NCI-H1417 treated with DMSO at 0.1 percent for 48 hours (cell line): ENCODE measurements at regions not wholly inside any gene's neighbourhood (a gene's known extent, or its start where the extent isn't known, plus 50 kb on each side); places are given as distances from the start of the nearest gene placed in this dataset.
"Not testable (repeated sequence)": the region's sequence is repeated elsewhere in the genome, so short reads cannot be mapped to it uniquely, and the experiment has no call there.

Experiments used
- DNase-seq: peaks from one replicate; lab custom pipeline; 2025; lab: John Stamatoyannopoulos, UW

DNA sequence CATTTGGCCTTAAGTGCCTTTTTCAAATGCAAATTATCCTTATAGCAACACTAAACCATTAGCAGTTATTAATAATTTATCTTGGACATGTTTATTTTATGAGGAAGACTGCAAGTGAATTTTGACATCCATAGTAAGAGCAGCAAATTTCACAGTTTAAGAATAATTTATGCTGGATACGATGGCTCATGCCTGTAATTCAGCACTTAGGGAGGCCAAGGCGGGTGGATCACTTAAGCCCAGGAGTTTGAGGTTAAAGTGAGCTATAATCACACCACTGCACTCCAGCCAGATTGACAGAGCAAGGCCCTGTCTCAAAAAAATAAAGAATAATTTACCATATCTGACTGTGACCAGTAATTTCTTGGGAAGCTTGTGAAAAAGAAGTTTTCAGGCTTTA, 286.2 kb downstream of the TMX3 start:
- no peak for DNase-seq

DNA sequence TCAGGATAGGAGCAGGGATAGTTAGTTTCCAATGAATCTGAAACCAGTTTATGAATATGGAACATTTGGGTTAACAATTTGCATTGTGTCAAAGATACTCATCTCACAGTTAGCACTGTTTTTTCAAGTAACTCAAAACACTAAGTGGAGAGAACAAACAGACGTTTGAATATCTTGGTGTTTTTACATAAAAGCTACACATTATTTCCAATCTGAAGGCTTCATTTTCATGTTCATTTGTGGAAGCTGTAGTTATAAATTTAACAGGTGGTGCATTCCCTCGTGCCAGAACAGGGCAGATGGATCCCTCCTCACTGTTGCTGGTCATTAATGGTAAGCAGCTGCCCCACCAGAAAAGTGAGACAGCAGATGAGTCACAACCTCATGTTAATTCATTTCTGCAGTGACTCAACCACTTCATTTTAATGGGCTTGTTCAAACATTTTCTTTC, 286.9 kb downstream of the TMX3 start:
- DNase-seq = no peak

GRCh38 chr18:68426731-68427315, 288.1 kb downstream of the TMX3 start:
- DNase-seq = no peak

GRCh38 chr18:68418881-68419280, 296.0 kb downstream of the TMX3 start:
- DNase-seq = no peak

DNA sequence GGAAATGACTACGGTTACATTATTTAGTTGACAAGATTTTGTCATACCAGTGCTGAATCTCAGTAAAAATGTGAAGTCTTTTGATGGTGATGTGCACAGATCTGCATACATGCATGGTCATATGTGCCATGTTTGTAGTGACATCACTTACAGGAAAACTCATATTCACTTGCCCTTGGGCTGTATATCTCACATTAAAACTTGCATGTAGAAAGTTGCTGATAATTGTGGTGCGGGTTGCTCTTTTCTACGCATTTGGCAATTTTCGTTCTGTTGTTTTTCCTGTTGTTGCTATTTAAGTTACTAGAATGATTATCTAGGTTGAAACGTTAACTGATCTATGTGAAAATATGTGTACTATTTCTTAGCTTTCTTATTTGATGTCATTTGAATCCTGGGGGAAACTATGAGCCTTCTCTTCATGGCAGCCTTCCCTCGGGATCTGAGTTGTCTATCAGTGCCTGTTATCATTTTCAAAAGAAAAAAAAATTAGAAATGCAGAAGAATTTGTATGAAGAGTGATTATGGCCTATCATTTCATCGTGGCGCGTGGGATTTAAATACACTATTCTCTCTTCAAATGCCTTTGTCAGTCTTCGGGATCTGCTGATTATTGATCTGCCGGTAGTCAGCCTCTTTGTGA, 296.6 kb downstream of the TMX3 start:
- DNase-seq = no peak

DNA sequence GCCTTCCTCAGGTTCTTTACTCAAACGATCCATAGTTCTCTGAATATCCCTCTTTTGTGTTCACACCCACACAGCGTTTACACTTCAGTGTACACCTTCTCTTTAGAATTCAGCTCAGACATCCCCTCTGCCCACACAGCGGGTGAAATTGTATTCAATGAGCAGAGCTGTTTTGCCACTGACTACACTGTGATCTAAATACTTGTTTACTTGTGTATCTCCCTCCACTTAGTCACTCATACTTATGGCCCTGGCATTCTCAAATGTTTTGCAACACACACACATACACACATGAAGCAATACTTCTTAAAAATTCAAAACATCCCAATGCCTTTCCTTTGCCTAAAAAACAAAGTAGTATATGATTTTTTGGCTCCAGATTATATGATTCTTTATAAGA, 297.1 kb downstream of the TMX3 start:
- DNase-seq = no peak

- peak; percentile 20 for DNase-seq
Measured at GRCh38 chr18:68417166-68417799, 297.6 kb downstream of the TMX3 start.

GRCh38 chr18:68414407-68414806, 300.5 kb downstream of the TMX3 start:
- no peak for DNase-seq

DNA sequence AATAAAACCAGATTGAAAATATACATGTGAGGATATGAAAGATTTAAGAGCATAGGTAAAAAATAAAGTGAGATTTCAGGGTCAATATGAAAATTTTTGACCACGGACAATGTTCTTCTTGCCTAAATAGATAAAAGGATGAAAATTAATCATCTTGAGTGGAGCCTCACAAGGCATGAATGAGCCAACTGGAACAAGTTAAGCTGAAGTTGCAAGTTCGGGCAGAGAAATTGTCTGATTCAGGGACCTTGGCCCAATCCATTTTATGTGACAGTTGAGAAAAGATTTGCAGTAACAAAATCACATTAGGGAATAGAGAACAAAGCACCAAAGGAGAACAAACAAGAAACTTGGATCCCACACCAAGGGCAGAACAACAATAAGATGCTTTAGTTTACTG, 305.3 kb downstream of the TMX3 start:
- no peak for DNase-seq

DNA sequence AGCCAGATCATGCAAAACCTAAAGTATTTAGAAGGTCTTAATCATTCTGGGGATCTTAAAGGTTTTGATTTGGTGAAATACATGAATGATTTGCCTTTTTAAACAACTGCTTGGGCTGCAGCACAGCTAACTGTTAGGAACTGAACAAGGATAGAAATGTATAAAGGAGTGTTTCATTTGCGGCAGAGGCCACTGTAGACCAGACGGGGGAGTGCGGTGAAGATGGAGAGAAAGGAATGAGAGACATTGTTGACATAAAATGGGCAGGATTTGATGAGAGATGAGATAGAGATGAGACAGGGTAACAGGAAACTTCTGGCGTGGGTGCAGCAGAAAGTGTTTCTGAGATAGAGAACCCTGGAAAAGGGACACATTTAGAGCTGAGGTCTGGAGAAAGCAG, 308.1 kb downstream of the TMX3 start:
- DNase-seq = no peak

DNA sequence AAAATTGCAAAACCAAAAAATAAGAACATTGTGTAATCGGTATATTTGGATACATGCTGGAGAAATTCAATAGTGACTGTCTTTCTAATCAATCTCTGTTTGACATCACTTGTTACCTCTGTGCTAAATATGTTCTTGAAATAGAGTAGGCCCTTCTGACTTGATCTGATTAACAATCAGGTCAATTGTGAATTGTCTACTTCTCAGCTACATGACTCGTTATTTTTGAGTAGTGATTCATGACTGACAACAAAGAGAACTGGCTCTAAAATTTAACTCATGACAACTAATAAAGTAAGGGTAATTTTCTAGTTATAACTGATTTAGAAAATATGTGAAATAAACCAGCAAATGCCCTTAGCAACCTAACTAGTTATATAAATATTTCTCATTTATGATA, 312.1 kb downstream of the TMX3 start:
- no peak for DNase-seq

DNA sequence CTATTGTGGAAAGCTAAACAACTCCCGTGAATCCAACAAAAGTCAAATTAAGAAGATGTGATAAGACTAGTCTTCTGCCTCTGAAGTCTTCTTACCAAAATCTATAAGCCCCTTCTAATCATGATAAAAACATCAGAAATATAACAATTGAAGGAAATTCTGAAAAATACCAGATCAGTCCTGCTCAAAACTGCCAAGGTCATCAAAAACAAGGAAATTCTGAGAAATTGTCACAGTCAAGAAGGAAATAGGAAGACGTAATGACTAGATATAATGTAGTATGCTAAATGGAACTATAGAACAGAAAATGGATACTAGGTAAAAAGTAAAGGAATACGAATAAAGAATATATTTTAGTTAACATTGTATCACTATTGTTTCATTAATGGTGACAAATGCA, 314.0 kb downstream of the TMX3 start:
- DNase-seq = no peak

DNA sequence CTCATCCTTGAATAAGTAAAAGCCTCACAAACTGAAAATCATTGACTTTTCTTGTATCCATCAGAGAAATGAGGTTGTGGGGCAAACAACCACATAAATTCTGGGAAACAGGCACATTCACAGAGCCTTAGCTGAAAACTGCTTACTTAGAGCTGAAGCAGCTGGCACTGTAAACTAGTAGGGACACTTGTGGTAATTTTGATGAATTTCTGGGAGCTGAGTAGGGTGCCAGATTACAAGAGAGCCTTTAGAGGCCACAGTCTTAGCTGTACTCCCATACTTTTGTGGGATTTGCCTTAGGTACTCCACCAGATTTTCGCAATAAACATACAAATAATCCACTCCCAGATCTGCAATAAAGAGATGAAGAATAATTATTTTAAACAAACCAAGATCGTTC, 315.2 kb downstream of the TMX3 start:
- no peak for DNase-seq

- no peak for DNase-seq
Measured at GRCh38 chr18:68397241-68398035, 317.5 kb downstream of the TMX3 start.

GRCh38 chr18:68394705-68395104, 320.2 kb downstream of the TMX3 start:
- no peak for DNase-seq

- DNase-seq = no peak
Measured at GRCh38 chr18:68391801-68392200, 323.1 kb downstream of the TMX3 start.

GRCh38 chr18:68387246-68387645, 327.7 kb downstream of the TMX3 start:
- DNase-seq = no peak

DNA sequence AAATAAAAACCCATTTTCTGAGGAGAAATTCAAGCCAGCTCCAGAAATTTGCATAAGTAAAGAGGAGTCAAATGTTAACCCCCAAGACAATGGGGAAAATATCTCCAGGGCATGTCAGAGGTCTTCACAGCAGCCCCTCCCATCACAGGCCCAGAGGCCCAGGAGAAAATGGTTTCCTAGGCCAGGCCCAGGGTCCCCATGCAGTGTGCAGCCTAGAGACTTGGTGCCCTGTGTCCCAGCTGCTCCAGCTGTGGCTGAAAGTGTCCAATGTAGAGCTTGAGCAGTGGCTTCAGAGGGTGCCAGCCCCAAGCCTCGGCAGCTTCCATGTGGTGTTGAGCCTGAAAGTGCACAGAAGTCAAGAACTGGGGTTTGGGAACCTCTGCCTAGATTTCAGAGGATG, 330.9 kb downstream of the TMX3 start:
- DNase-seq = not testable (repeated sequence)

DNA sequence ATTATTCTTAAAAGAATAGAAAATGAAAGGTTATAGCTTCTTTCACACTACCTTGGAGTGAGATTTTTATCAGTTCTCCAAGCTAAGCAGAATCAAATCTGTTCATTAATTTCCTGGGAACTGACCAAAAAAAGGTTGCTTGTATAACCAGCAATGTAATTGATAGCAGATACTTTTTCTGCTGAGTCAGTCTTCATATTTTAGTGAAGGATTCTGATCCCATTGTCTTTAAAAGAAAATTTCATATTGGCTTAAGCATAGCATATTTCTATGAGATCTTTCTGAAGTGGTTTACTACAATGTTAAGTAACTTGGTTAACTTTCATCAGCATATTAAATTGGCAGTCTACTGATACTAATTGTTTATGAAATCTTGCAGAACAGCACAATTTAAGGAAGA, 338.0 kb downstream of the TMX3 start:
- no peak for DNase-seq

- no peak for DNase-seq
Measured at GRCh38 chr18:68362907-68363306, 352.0 kb downstream of the TMX3 start.

DNA sequence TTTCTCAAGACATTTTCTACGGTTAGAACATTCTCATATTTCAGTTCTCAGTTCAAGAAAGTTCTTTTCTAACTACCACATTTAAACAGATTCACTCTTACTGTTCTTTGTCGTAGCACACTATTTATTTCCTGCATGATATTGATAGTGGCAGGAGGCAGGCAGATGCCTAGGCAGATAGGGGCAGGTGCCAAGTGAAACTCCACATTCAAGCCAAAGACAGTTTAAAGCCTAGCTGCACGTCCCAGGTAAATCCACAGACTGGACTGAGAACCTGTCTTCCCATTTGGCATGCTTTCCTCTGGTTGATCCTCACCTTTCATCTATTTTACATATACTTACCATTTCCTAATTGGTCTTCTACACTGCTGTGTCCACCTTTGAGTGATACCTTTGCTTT, 359.3 kb downstream of the TMX3 start:
- no peak for DNase-seq

- DNase-seq = no peak
Measured at GRCh38 chr18:68354176-68354575, 360.7 kb downstream of the TMX3 start.
